NCI-H510A (cell line): ENCODE measurements at regions not wholly inside any gene's neighbourhood (a gene's known extent, or its start where the extent isn't known, plus 50 kb on each side); places are given as distances from the start of the nearest gene placed in this dataset.
A peak's percentile ranks its signal among the peaks of the same experiment; 100 is the strongest.

Source experiments
- DNase-seq: peaks from one replicate; lab custom pipeline; 2025; lab: John Stamatoyannopoulos, UW

- no peak for DNase-seq
Observed at GRCh38 chr6:40312213-40313015, 274.8 kb downstream of the LRFN2 start.

- DNase-seq: peak; percentile 24
Observed at GRCh38 chr6:40308533-40309306, 278.4 kb downstream of the LRFN2 start.

GRCh38 chr6:40307712-40308111 is 279.5 kb downstream of the LRFN2 start:
- no peak for DNase-seq

GRCh38 chr6:40302856-40303454 is 284.2 kb downstream of the LRFN2 start:
- DNase-seq: no peak

- DNase-seq: no peak
Observed at GRCh38 chr6:40299681-40300080, 287.5 kb downstream of the LRFN2 start.

GRCh38 chr6:40298207-40298606 is 289.0 kb downstream of the LRFN2 start:
- no peak for DNase-seq

GRCh38 chr6:40295251-40295950 is 291.8 kb downstream of the LRFN2 start:
- no peak for DNase-seq

GRCh38 chr6:40293460-40294185 is 293.5 kb downstream of the LRFN2 start:
- DNase-seq: no peak

GRCh38 chr6:40293060-40293459 is 294.1 kb downstream of the LRFN2 start:
- no peak for DNase-seq

GRCh38 chr6:40290816-40291215 is 296.3 kb downstream of the LRFN2 start:
- DNase-seq: no peak

- DNase-seq: no peak
Observed at GRCh38 chr6:40288919-40289318, 298.2 kb downstream of the LRFN2 start.

GRCh38 chr6:40287296-40287850 is 299.8 kb downstream of the LRFN2 start:
- no peak for DNase-seq

- no peak for DNase-seq
Observed at GRCh38 chr6:40286721-40287120, 300.4 kb downstream of the LRFN2 start.

- DNase-seq: peak; percentile 4
Observed at GRCh38 chr6:40285996-40286395, 301.2 kb downstream of the LRFN2 start.

GRCh38 chr6:40285535-40285934 is 301.6 kb downstream of the LRFN2 start:
- DNase-seq: no peak

GRCh38 chr6:40282986-40283385 is 304.2 kb downstream of the LRFN2 start:
- DNase-seq: no peak

- no peak for DNase-seq
Observed at GRCh38 chr6:40281402-40281801, 305.8 kb downstream of the LRFN2 start.

- DNase-seq: no peak
Observed at GRCh38 chr6:40280231-40280630, 306.9 kb downstream of the LRFN2 start.

- no peak for DNase-seq
Observed at GRCh38 chr6:40276141-40276540, 311.0 kb downstream of the LRFN2 start.

- DNase-seq: no peak
Observed at GRCh38 chr6:40274058-40274457, 313.1 kb downstream of the LRFN2 start.

- DNase-seq: no peak
Observed at GRCh38 chr6:40268614-40269013, 318.6 kb downstream of the LRFN2 start.
